HFFc6 (cell line): ENCODE measurements at regions not wholly inside any gene's neighbourhood (a gene's known extent, or its start where the extent isn't known, plus 50 kb on each side); places are given as distances from the start of the nearest gene placed in this dataset.

Experiments
- DNase-seq: peaks from one replicate; pipeline ENCODE4 v3.0.0-alpha.2; 2018
- H3K27ac Mint-ChIP-seq: 2 replicates; pipeline ENCODE4 v1.8.0; 2020; ENCODE audit warnings: mild to moderate bottlenecking, mixed read lengths
- H3K27me3 Mint-ChIP-seq: 2 replicates; pipeline ENCODE4 v1.8.0; 2021; ENCODE audit warnings: mild to moderate bottlenecking, moderate library complexity, mixed read lengths; ENCODE audit not compliant: insufficient read depth
- H3K36me3 Mint-ChIP-seq: 2 replicates; pipeline ENCODE4 v1.8.0; 2021; ENCODE audit warnings: low read depth, mixed read lengths
- H3K4me1 Mint-ChIP-seq: 2 replicates; pipeline ENCODE4 v1.8.0; 2020; ENCODE audit warnings: low read depth, mixed read lengths
- H3K4me3 Mint-ChIP-seq: 2 replicates; pipeline ENCODE4 v1.8.0; 2020; ENCODE audit warnings: mild to moderate bottlenecking, moderate library complexity, mixed read lengths
- H3K9me3 Mint-ChIP-seq: 2 replicates; pipeline ENCODE4 v1.8.0; 2020; ENCODE audit warnings: mild to moderate bottlenecking, mixed read lengths
- CTCF ChIP-seq: fragments of 200-600 bp; sonication (generic); IDR thresholded peaks from 2 replicates; pipeline ENCODE4 v1.5.0; 2021; ENCODE audit warnings: antibody characterized with exemption, mild to moderate bottlenecking

GRCh38 chr15:29933042-29933803, 111.0 kb upstream of the TJP1 start:
- no peaks in the 10 kb centered on the region for H3K36me3 Mint-ChIP-seq
- peaks cover 52% of the 10 kb centered on the region for H3K4me1 Mint-ChIP-seq
- H3K27me3 Mint-ChIP-seq: no peaks in the 10 kb centered on the region
- H3K4me3 Mint-ChIP-seq: no peak overlapping the region
- H3K27ac Mint-ChIP-seq: no peak overlapping the region; the same call in 1 of the 2 replicates
- DNase-seq: no peak
- no peaks in the 10 kb centered on the region for H3K9me3 Mint-ChIP-seq
- no peak for TF ChIP-seq CTCF

GRCh38 chr15:29926083-29926388, 103.8 kb upstream of the TJP1 start:
- Mint-ChIP-seq H3K4me3 (no peak overlapping the region), H3K27ac (peak overlapping the region; percentile 71), H3K4me1 (peaks cover 33% of the 10 kb centered on the region), H3K9me3 (no peaks in the 10 kb centered on the region), H3K27me3 (no peaks in the 10 kb centered on the region), H3K36me3 (no peaks in the 10 kb centered on the region)
- peak; percentile 39 for TF ChIP-seq CTCF
- DNase-seq: no peak

- Mint-ChIP-seq H3K9me3 (no peaks in the 10 kb centered on the region), H3K4me3 (no peak overlapping the region), H3K27me3 (no peaks in the 10 kb centered on the region; the same call in 1 of the 2 replicates), H3K36me3 (no peaks in the 10 kb centered on the region), H3K4me1 (peaks cover 39% of the 10 kb centered on the region), H3K27ac (peak overlapping the region; percentile 71)
- peak; percentile 90 for TF ChIP-seq CTCF
- peak; percentile 66 for DNase-seq
Measured at GRCh38 chr15:29925227-29926082, 103.2 kb upstream of the TJP1 start.

- Mint-ChIP-seq H3K9me3 (no peaks in the 10 kb centered on the region), H3K4me3 (peak overlapping the region; percentile 46; the same call in 1 of the 2 replicates)
- TF ChIP-seq CTCF: no peak
Measured at GRCh38 chr15:29924750-29925149, 102.5 kb upstream of the TJP1 start.

GRCh38 chr15:29922191-29922590, 99.9 kb upstream of the TJP1 start:
- Mint-ChIP-seq H3K27me3 (no peaks in the 10 kb centered on the region; the same call in 1 of the 2 replicates), H3K27ac (no peak overlapping the region), H3K4me1 (peaks cover 54% of the 10 kb centered on the region), H3K9me3 (no peaks in the 10 kb centered on the region), H3K4me3 (no peak overlapping the region), H3K36me3 (no peaks in the 10 kb centered on the region)
- DNase-seq: no peak
- TF ChIP-seq CTCF: no peak

More at GRCh38 chr15:29924750-29925149, 102.5 kb upstream of the TJP1 start:
- peak; percentile 50 for DNase-seq
- no peaks in the 10 kb centered on the region; the same call in 1 of the 2 replicates for H3K27me3 Mint-ChIP-seq
- H3K4me1 Mint-ChIP-seq: peaks cover 41% of the 10 kb centered on the region
- H3K27ac Mint-ChIP-seq: peak overlapping the region; percentile 71
- no peaks in the 10 kb centered on the region for H3K36me3 Mint-ChIP-seq
